ENCODE measurements at regions not wholly inside any gene's neighbourhood (a gene's known extent, or its start where the extent isn't known, plus 50 kb on each side); places are given as distances from the start of the nearest gene placed in this dataset.

DNA sequence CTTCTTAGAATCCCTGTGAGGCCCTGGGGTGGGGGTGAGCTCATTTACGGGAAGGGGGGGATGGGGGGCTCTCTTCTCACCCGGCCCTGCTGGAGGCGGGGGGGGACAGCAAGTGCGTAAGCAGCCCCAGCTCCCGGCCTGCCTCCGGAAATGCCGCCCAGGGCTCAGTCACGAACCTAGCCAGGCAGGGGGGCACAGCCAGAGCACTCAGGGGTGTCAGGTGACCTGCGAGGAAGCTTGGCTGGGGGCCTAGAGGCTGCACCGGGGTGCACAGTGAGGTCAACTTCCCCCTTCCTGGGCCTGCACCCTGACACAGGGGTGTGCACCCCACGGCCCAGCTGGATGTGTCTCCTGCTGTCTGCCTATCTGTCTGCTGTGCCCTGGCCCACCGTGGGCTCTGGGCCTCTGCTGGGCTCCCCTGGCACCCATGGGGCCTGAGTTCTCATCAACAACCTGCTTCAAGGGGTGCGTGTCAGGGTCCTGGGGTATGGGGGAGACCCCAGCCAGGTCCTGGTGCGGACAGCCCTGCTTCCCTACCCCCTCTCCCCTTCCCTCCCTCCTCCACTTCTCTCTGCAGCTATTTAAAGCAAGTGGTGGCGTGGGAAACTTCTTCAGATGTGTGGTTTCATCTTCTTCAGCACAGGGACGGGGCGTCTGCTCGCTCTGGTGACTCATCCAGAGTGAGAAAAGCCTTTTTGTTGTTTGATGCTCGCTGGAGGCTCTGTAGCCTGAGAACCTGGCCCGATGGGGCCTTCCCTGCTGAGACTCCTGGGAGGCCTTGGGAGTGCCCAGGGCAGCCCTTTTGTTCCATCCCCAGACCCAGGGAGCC is 92.5 kb upstream of the RUNX3 start:
- CTCF ChIA-PET, result interaction anchor here (0.6 to 1.4 kb wide), 2 partner anchors 15 to 89 kb away, joined by 5 to 9 read pairs; no protein-coding TSS in a partner anchor
- H3K27ac ChIP-seq (ENCODE audit: low read depth, low read length), result peak overlapping the region; percentile 82
- no peaks in the 10 kb centered on the region; the same call in 1 of the 2 replicates for H3K9me3 ChIP-seq (ENCODE audit: control insufficient read depth, insufficient read depth, low read length)
- POLR2A ChIA-PET, result interaction anchor here (0.7 to 1.1 kb wide), 4 partner anchors 58 to 278 kb away, joined by 3 to 9 read pairs (median 3); partner anchors contain the start of genes CLIC4 and SYF2
- DNase-seq (ENCODE audit: low read depth, low spot score), result peak; percentile 62
- TF ChIP-seq, protein P1, sequence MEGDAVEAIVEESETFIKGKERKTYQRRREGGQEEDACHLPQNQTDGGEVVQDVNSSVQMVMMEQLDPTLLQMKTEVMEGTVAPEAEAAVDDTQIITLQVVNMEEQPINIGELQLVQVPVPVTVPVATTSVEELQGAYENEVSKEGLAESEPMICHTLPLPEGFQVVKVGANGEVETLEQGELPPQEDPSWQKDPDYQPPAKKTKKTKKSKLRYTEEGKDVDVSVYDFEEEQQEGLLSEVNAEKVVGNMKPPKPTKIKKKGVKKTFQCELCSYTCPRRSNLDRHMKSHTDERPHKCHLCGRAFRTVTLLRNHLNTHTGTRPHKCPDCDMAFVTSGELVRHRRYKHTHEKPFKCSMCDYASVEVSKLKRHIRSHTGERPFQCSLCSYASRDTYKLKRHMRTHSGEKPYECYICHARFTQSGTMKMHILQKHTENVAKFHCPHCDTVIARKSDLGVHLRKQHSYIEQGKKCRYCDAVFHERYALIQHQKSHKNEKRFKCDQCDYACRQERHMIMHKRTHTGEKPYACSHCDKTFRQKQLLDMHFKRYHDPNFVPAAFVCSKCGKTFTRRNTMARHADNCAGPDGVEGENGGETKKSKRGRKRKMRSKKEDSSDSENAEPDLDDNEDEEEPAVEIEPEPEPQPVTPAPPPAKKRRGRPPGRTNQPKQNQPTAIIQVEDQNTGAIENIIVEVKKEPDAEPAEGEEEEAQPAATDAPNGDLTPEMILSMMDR (IDR thresholded peaks at IDR 0.05; ENCODE audit: low read depth, low read length), result no peak
- H3K27me3 ChIP-seq (ENCODE audit: control insufficient read depth, insufficient read depth, low read length), result peaks cover 3% of the 10 kb centered on the region
- no peak overlapping the region for H3K4me3 ChIP-seq (ENCODE audit: low read depth, low read length)

DNA sequence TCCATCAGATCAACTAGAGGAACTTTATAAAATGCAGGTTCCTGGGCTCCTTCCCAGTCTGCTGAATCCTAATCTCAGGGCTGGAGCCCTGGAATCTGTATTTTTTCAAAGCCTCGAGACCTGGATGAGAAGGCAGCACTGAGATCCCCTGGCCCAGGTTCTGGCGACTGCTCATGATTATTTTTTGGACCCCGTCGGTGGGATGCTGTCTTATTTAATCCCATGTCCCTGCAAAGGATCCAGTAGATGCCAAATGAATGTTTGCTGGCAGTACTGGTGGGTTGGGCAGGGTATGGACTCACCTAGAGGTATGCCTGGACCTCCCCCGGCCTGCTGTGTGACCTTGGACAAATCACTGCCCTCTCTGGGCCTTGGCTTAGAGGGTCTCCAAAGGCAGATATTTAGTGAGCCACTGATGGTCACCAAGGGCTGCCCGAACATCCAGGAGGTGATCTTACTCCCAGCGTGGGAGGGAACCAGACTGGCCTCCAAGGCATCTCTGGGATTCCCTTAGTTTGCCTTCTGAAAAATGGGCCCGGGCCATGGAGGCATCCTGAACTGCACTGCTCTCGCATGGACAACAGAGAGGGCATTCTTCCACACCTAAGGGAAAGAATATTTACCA is 91.6 kb upstream of the RUNX3 start:
- no peak for DNase-seq (ENCODE audit: low read depth, low spot score)
- Histone ChIP-seq H3K9me3 (ENCODE audit: control insufficient read depth, insufficient read depth, low read length) (no peaks in the 10 kb centered on the region; the same call in 1 of the 2 replicates), H3K27me3 (ENCODE audit: control insufficient read depth, insufficient read depth, low read length) (peaks cover 1% of the 10 kb centered on the region), H3K4me3 (ENCODE audit: low read depth, low read length) (no peak overlapping the region), H3K27ac (ENCODE audit: low read depth, low read length) (no peak overlapping the region)
- CTCF ChIA-PET, result interaction anchor here (0.6 to 1.4 kb wide), 2 partner anchors 16 to 88 kb away, joined by 5 to 9 read pairs; no protein-coding TSS in a partner anchor
- TF ChIP-seq, protein P1 (IDR thresholded peaks at IDR 0.05; ENCODE audit: low read depth, low read length), result no peak
- POLR2A ChIA-PET, result interaction anchor here (0.7 to 1.1 kb wide), 3 partner anchors 59 to 211 kb away, joined by 3 to 9 read pairs (median 3); partner anchors contain the start of gene SYF2

DNA sequence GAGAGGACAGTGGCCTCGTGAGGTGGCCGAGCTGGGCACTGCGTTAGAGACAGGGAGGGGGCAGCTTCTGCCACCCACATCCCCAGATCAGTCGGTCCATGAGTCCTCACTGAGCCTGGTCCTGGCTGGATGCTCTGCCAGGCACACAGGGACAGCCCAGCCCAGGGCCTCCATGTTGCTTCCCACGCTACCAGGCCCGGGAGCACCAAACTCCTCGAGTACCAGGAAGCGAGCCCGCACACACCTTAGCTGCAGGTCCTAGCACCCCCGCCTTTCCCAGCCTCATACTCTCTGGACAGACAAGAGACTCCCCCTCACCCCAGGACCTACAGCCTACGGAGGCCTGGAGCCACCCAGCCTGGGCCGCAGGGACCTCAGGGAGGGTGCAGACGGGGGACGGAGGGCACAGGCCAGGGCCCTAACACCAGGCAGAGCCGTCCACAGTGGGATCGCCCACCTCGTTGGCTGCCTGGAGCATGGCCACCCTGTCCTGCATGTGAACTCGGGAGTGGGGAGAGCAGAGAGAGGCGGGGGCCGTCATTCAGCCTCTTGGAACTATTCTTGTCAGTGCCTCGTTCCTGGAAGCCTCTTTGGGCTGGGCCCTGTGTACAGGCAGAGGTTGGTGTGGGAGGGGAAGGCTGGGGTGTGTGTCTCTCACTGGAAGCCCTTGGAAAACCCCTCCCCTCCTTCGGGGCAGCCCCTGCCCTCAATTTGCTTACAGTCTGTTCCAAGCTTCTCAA is 90.9 kb upstream of the RUNX3 start:
- CTCF ChIA-PET, result no interaction called here
- no peak for DNase-seq (ENCODE audit: low read depth, low spot score)
- POLR2A ChIA-PET, result no interaction called here

DNA sequence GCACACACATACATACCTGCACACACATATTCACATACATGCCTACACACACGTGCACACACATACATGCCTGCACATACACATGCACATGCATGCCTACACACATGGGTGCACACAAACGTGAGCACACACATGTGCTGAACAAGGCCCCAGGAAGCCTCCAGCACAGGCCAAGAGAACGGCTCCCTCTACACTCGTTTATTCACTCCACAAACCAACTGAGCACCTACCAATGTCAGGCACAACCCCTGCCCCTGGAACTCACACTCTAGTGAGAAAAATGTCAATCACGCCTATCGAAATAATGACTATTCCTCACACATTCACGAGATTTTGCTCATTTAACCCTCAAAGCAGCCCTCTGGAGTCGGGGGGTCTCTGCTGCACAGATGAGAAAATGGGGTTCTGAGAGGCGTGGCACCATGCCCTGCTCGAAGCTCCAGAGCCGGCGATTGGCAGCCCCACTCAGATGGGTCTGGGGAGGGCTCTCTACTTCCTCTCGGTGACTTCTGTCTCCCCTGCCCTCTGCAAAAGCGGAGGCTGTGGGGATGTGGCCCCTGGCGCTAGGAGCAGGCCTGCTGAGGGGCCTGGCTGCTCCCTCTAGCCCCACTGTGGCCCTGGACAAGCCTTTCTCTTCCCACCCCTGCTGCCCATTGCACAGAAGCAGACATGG is 90.2 kb upstream of the RUNX3 start:
- ChIA-PET CTCF (no interaction called here), POLR2A (no interaction called here)
- TF ChIP-seq, protein P1 (IDR thresholded peaks at IDR 0.05; ENCODE audit: low read depth, low read length), result no peak
- Histone ChIP-seq H3K27me3 (ENCODE audit: control insufficient read depth, insufficient read depth, low read length) (peaks cover 2% of the 10 kb centered on the region), H3K27ac (ENCODE audit: low read depth, low read length) (no peak overlapping the region), H3K4me3 (ENCODE audit: low read depth, low read length) (no peak overlapping the region), H3K9me3 (ENCODE audit: control insufficient read depth, insufficient read depth, low read length) (no peaks in the 10 kb centered on the region; the same call in 1 of the 2 replicates)
- no peak for DNase-seq (ENCODE audit: low read depth, low spot score)

More for the DNA sequence above, 90.9 kb upstream of the RUNX3 start:
- TF ChIP-seq, protein P1 (IDR thresholded peaks at IDR 0.05; ENCODE audit: low read depth, low read length), result no peak
- peaks cover 2% of the 10 kb centered on the region for H3K27me3 ChIP-seq (ENCODE audit: control insufficient read depth, insufficient read depth, low read length)
- H3K4me3 ChIP-seq (ENCODE audit: low read depth, low read length), result no peak overlapping the region
- no peaks in the 10 kb centered on the region; the same call in 1 of the 2 replicates for H3K9me3 ChIP-seq (ENCODE audit: control insufficient read depth, insufficient read depth, low read length)
- no peak overlapping the region for H3K27ac ChIP-seq (ENCODE audit: low read depth, low read length)
